IMR-90 (cell line): ENCODE measurements at regions not wholly inside any gene's neighbourhood (a gene's known extent, or its start where the extent isn't known, plus 50 kb on each side); places are given as distances from the start of the nearest gene placed in this dataset.

Source experiments
- CEBPB ChIP-seq: IDR thresholded peaks from 2 replicates; pipeline ENCODE4 v1.6.1; 2012; ENCODE audit warnings: low read depth, low read length, improper control_type of control experiment
- FOS ChIP-seq: fragments of 150-350 bp; IDR thresholded peaks from 2 replicates; pipeline ENCODE4 v1.6.1; 2016; ENCODE audit warnings: low read depth, low read length
- MAFK ChIP-seq: IDR thresholded peaks from 2 replicates; pipeline ENCODE4 v1.6.1; 2012; ENCODE audit warnings: low read depth, low read length, improper control_type of control experiment
- POLR2A ChIP-seq: IDR thresholded peaks from 2 replicates; pipeline ENCODE4 v1.6.1; 2012; ENCODE audit warnings: mild to moderate bottlenecking, low read depth, low read length
- RAD21 ChIP-seq: IDR thresholded peaks from 2 replicates; pipeline ENCODE4 v1.6.1; 2012; ENCODE audit warnings: low read length, improper control_type of control experiment
- RCOR1 ChIP-seq: IDR thresholded peaks from 2 replicates; pipeline ENCODE4 v1.6.1; 2012; ENCODE audit warnings: mild to moderate bottlenecking, low read length, improper control_type of control experiment; ENCODE audit not compliant: insufficient replicate concordance
- RFX5 ChIP-seq: IDR thresholded peaks from 2 replicates; pipeline ENCODE4 v1.8.0; 2012; ENCODE audit warnings: low read depth, mild to moderate bottlenecking, low read length, moderate library complexity
- TF ChIP-seq, protein P1 (sequence below): conservative IDR thresholded peaks from 2 replicates; pipeline ENCODE4 v1.5.1; 2012; ENCODE audit warnings: mild to moderate bottlenecking, low read depth, low read length, improper control_type of control experiment
- TF ChIP-seq, protein P2 (sequence below): fragments of 150-350 bp; IDR thresholded peaks from 2 replicates; pipeline ENCODE4 v1.6.1; 2016; ENCODE audit warnings: low read depth, mild to moderate bottlenecking, low read length, moderate library complexity, borderline replicate concordance

DNA sequence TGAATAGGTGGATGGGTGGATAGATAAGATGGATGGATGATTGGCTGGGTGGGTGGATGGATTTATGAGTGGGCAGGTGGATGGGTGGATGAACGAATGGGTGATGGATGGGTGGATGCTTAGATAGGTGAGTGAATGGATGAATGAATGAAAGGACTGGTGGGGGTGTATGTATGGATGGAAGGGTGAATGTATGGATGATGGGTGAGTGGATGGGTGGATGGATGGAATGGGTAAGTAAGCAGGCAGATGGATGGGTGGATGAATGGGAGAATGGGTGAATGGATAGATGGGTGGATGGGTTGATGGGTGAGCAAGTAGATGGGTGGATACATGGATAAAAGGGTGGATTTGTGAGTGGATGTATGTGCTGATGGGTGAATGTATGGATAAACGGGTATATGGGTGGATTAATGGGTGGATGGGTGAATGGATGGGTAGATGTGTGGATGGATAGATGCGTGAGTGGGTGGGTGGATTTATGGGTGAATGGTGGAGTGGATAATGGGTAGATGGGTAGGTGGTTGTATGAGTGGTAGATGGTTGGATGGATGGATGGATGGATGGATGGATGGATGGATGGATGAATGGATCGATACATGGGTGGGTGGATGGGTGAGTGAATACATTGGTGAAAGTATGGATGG, 682.6 kb downstream of the HS3ST4 start:
- TF ChIP-seq, protein P1, sequence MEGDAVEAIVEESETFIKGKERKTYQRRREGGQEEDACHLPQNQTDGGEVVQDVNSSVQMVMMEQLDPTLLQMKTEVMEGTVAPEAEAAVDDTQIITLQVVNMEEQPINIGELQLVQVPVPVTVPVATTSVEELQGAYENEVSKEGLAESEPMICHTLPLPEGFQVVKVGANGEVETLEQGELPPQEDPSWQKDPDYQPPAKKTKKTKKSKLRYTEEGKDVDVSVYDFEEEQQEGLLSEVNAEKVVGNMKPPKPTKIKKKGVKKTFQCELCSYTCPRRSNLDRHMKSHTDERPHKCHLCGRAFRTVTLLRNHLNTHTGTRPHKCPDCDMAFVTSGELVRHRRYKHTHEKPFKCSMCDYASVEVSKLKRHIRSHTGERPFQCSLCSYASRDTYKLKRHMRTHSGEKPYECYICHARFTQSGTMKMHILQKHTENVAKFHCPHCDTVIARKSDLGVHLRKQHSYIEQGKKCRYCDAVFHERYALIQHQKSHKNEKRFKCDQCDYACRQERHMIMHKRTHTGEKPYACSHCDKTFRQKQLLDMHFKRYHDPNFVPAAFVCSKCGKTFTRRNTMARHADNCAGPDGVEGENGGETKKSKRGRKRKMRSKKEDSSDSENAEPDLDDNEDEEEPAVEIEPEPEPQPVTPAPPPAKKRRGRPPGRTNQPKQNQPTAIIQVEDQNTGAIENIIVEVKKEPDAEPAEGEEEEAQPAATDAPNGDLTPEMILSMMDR = no peak
- no peak for TF ChIP-seq CEBPB
- no peak for TF ChIP-seq RFX5
- TF ChIP-seq POLR2A = no peak
- TF ChIP-seq RCOR1 = no peak
- TF ChIP-seq FOS = no peak
- no peak for TF ChIP-seq RAD21
- TF ChIP-seq, protein P2, sequence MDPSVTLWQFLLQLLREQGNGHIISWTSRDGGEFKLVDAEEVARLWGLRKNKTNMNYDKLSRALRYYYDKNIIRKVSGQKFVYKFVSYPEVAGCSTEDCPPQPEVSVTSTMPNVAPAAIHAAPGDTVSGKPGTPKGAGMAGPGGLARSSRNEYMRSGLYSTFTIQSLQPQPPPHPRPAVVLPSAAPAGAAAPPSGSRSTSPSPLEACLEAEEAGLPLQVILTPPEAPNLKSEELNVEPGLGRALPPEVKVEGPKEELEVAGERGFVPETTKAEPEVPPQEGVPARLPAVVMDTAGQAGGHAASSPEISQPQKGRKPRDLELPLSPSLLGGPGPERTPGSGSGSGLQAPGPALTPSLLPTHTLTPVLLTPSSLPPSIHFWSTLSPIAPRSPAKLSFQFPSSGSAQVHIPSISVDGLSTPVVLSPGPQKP = no peak
- no peak for TF ChIP-seq MAFK
